HepG2 (cell line): ENCODE measurements at regions not wholly inside any gene's neighbourhood (a gene's known extent, or its start where the extent isn't known, plus 50 kb on each side); places are given as distances from the start of the nearest gene placed in this dataset.

Experiments used
- ATAC-seq: fragments of 200-7000 bp; cut with Tn5 transposase; 3 replicates; pipeline ENCODE4 v1.9.1; 2020; ENCODE audit warnings: mild to moderate bottlenecking, moderate library complexity
- BruUV-seq: library from RNA; stranded (reverse); fragments of 400-500 nt; replicated peaks from 2 replicates; lab custom pipeline; 2021; lab: Mats Ljungman, UMichigan
- CTCF ChIA-PET: fragments of 300-600 bp; formaldehyde crosslinking; extraction: SDS; loops from one replicate; lab custom pipeline; 2021; ENCODE audit warnings: low total read pairs, inconsistent platforms, low intra/inter-chr PET ratio; lab: Yijun Ruan, JAX
- POLR2A ChIA-PET: fragments of 350-600 bp; sonication (Branson Sonifier 250); formaldehyde crosslinking; loops from one replicate; lab custom pipeline; 2020; ENCODE audit warnings: antibody characterized with exemption, inconsistent platforms; lab: Yijun Ruan, JAX
- DNase-seq: peaks from one replicate; pipeline ENCODE4 v3.0.0-alpha.2; 2015; ENCODE audit warnings: low spot score
- FAIRE-seq: peaks from 3 replicates; lab custom pipeline; 2011; peaks lifted over from hg19 to GRCh38; lab: Jason Lieb, UNC
- H2AFZ ChIP-seq: one replicate; pipeline ENCODE4 v1.6.1; 2011; ENCODE audit warnings: low read length, inconsistent platforms
- H3K27ac ChIP-seq: fragments of 300-600 bp; 3 replicates; pipeline ENCODE4 v1.8.0; 2011; ENCODE audit warnings: mixed run types, mild to moderate bottlenecking, mixed read lengths, low read length, inconsistent platforms; ENCODE audit not compliant: insufficient read depth; ENCODE audit errors: extremely low read length
- H3K27me3 ChIP-seq, 2 experiments: fragments of 200-600 bp in 1 of 2; 2 replicates in 1 of 2; 3 replicates in 1 of 2; pipeline versions ENCODE4 v1.6.0 to v1.8.0; 2011; ENCODE audit warnings: low read length in 2 of 2, mild to moderate bottlenecking in 2 of 2, moderate library complexity in 2 of 2, inconsistent platforms in 1 of 2; ENCODE audit not compliant: insufficient read depth in 2 of 2, control insufficient read depth in 1 of 2
- H3K36me3 ChIP-seq, 2 experiments: fragments of 200-600 bp in 1 of 2; replicated peaks in 1 of 2; 2 replicates in 1 of 2; 3 replicates in 1 of 2; pipeline versions ENCODE4 v1.5.1 to v1.8.0; 2011; ENCODE audit warnings: low read length in 2 of 2, inconsistent platforms in 1 of 2; ENCODE audit not compliant: insufficient read depth in 2 of 2, control insufficient read depth in 1 of 2
- H3K4me1 ChIP-seq: 2 replicates; pipeline ENCODE4 v1.5.1; 2012; ENCODE audit warnings: low read length, inconsistent platforms; ENCODE audit not compliant: insufficient read depth
- H3K4me2 ChIP-seq: 2 replicates; pipeline ENCODE4 v1.6.0; 2011; ENCODE audit warnings: low read depth, low read length, inconsistent platforms
- H3K4me3 ChIP-seq, 3 experiments: fragments of 200-600 bp in 1 of 3; sonication (generic), shearing (Covaris generic) in 1 of 3; replicated peaks in 1 of 3; 2 replicates each; pipeline ENCODE4 v1.5.1; 2011 to 2016; ENCODE audit warnings: low read length in 3 of 3, inconsistent platforms in 2 of 3, low read depth in 2 of 3, mild to moderate bottlenecking in 2 of 3, control low read depth in 1 of 3, mixed read lengths in 1 of 3; ENCODE audit not compliant: insufficient read depth in 1 of 3
- H3K79me2 ChIP-seq: one replicate; pipeline ENCODE4 v1.6.1; 2011; ENCODE audit warnings: low read length, inconsistent platforms; ENCODE audit not compliant: insufficient read depth
- H3K9ac ChIP-seq: 2 replicates; pipeline ENCODE4 v1.6.0; 2011; ENCODE audit warnings: mild to moderate bottlenecking, low read depth, low read length, inconsistent platforms; ENCODE audit not compliant: insufficient read depth
- H3K9me3 ChIP-seq: 2 replicates; pipeline ENCODE4 v1.5.1; 2012; ENCODE audit warnings: mild to moderate bottlenecking, low read length
- H4K20me1 ChIP-seq: 2 replicates; pipeline ENCODE4 v1.6.0; 2011; ENCODE audit warnings: inconsistent platforms, mild to moderate bottlenecking, low read length, moderate library complexity; ENCODE audit not compliant: insufficient read depth
- CREB3 ChIP-seq: sonication (generic); formaldehyde crosslinking; IDR thresholded peaks from 2 replicates; pipeline ENCODE4 v1.5.0; 2020; ENCODE audit warnings: missing genetic modification reagents
- ELF3 ChIP-seq: IDR thresholded peaks from 2 replicates; pipeline ENCODE4 v1.6.1; 2016; ENCODE audit warnings: missing genetic modification reagents, missing compliant biosample characterization
- HNRNPLL ChIP-seq: fragments of 200-400 bp; formaldehyde crosslinking; IDR thresholded peaks from 2 replicates; pipeline ENCODE4 v1.6.1; 2017; ENCODE audit warnings: mild to moderate bottlenecking, low read depth, low read length; ENCODE audit not compliant: poor library complexity, severe bottlenecking
- MEF2D ChIP-seq: sonication (generic); formaldehyde crosslinking; IDR thresholded peaks from 2 replicates; pipeline ENCODE4 v1.5.1; 2020; ENCODE audit warnings: mild to moderate bottlenecking, missing genetic modification reagents
- SMAD9 ChIP-seq: sonication (generic); formaldehyde crosslinking; IDR thresholded peaks from 2 replicates; pipeline ENCODE4 v1.5.1; 2020; ENCODE audit warnings: mild to moderate bottlenecking, missing genetic modification reagents
- SPEN ChIP-seq: sonication (generic); formaldehyde crosslinking; IDR thresholded peaks from 2 replicates; pipeline ENCODE4 v1.5.1; 2020; ENCODE audit warnings: low read depth, mild to moderate bottlenecking, missing genetic modification reagents
- TFAP4 ChIP-seq: sonication (generic); IDR thresholded peaks from 2 replicates; pipeline ENCODE4 v1.6.1; 2016; ENCODE audit warnings: low read depth, borderline replicate concordance
- TMF1 ChIP-seq: sonication (generic); formaldehyde crosslinking; IDR thresholded peaks from 2 replicates; pipeline ENCODE4 v1.8.1; 2022; ENCODE audit warnings: low read depth, missing genetic modification reagents
- TSC22D2 ChIP-seq: sonication (generic); formaldehyde crosslinking; IDR thresholded peaks from 2 replicates; pipeline ENCODE4 v1.5.1; 2020; ENCODE audit warnings: missing genetic modification reagents, mild to moderate bottlenecking, borderline replicate concordance
- ZBTB26 ChIP-seq: IDR thresholded peaks from 2 replicates; pipeline ENCODE4 v1.6.1; 2016; ENCODE audit warnings: missing compliant biosample characterization, missing genetic modification reagents, borderline replicate concordance
- ZNF205 ChIP-seq: IDR thresholded peaks from 2 replicates; pipeline ENCODE4 v1.6.1; 2018; ENCODE audit warnings: missing biosample characterization, missing genetic modification reagents
- ZNF230 ChIP-seq: sonication (generic); formaldehyde crosslinking; IDR thresholded peaks from 2 replicates; pipeline ENCODE4 v1.4.0; 2020; ENCODE audit warnings: mild to moderate bottlenecking, missing genetic modification reagents
- ZNF431 ChIP-seq: sonication (generic); formaldehyde crosslinking; IDR thresholded peaks from 2 replicates; pipeline ENCODE4 v1.9.0; 2022; ENCODE audit warnings: missing genetic modification reagents, low read depth, mild to moderate bottlenecking, borderline replicate concordance
- ZNF790 ChIP-seq: sonication (generic); formaldehyde crosslinking; IDR thresholded peaks from 2 replicates; pipeline ENCODE4 v1.8.0; 2022; ENCODE audit warnings: missing genetic modification reagents, mild to moderate bottlenecking, borderline replicate concordance
- WGBS: methylation state at CpG from one replicate; pipeline ENCODE4 v1.1.6; 2017; ENCODE audit warnings: low lambda C conversion rate; 5-methylcytosine and 5-hydroxymethylcytosine counted together
- in situ Hi-C: cut with HindIII; loops from 2 replicates; pipeline ENCODE4 v1.10.0; 2017; ENCODE audit warnings: low pct_unique_long_range_greater_than_20kb; ENCODE audit not compliant: extremely low pct_ligation_motif_present
- intact Hi-C: fragments of 100-400 bp; cut with micrococcal nuclease; formaldehyde crosslinking; loops from one replicate; pipeline ENCODE4 v1.10.0; 2022; ENCODE audit not compliant: unreplicated experiment
- TF ChIP-seq, protein P1 (sequence below): sonication (generic); formaldehyde crosslinking; IDR thresholded peaks from 2 replicates; pipeline ENCODE4 v1.5.0; 2020; ENCODE audit warnings: mild to moderate bottlenecking, missing genetic modification reagents
- TF ChIP-seq, protein P2 (sequence below): fragments of 450-650 bp; IDR thresholded peaks from 2 replicates; pipeline ENCODE4 v1.6.1; 2017; ENCODE audit warnings: mild to moderate bottlenecking
- TF ChIP-seq, protein P3 (sequence below): sonication (generic); formaldehyde crosslinking; IDR thresholded peaks from 2 replicates; pipeline ENCODE4 v1.5.0; 2020; ENCODE audit warnings: missing genetic modification reagents, mild to moderate bottlenecking, borderline replicate concordance

DNA sequence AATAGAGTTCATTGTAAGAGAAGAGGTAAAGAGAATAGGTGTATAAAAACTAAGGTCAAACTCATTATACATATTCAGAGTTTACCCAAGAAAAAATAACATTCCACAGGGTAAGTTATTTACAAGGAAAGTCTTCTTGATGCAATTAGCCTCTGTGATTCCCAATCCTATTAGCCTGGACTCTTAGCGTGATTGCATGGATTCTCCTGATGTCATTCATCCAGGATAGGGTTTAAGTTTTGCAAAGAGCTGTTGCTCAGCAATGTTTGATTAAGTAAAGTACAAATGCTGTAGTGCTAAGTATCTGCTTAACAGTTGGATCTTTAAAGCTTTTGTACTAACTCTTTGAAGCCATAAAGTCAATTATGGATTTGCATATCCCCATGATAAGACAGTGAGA is 767.8 kb upstream of the LUZP2 start:
- intact Hi-C loops (no loop called here), in situ Hi-C loops (no loop called here)
- Histone ChIP-seq H3K27me3 (no peaks in the 10 kb centered on the region; a peak in 1 of 5 replicates), H3K27ac (no peak overlapping the region), H3K4me1 (0 out of 2 replicates have a peak, but pooled peaks cover 8% of the 10 kb centered on the region), H3K4me2 (no peak overlapping the region), H3K9me3 (no peaks in the 10 kb centered on the region), H3K36me3 (no peaks in the 10 kb centered on the region), H3K4me3 (no peak overlapping the region), H2AFZ (no peak overlapping the region), H3K9ac (no peak overlapping the region), H3K79me2 (no peaks in the 10 kb centered on the region), H4K20me1 (no peaks in the 10 kb centered on the region)
- CTCF ChIA-PET = no interaction called here
- FAIRE-seq (no peak), ATAC-seq (no peak), DNase-seq (no peak)
- no TSS peak for BruUV-seq
- POLR2A ChIA-PET = no interaction called here
- 31% methylated on average over 1 of the region's 1 CpG for WGBS
- TF ChIP-seq SMAD9 (CRISPR knock-in tag) (no peak), ZNF205 (CRISPR knock-in tag) (no peak), CREB3 (CRISPR knock-in tag) (no peak), TFAP4 (no peak), TMF1 (CRISPR knock-in tag) (no peak), ZNF431 (no peak), TSC22D2 (CRISPR knock-in tag) (no peak), ZNF790 (CRISPR knock-in tag) (no peak), MEF2D (no peak), SPEN (no peak), ZNF230 (CRISPR knock-in tag) (no peak), ELF3 (CRISPR knock-in tag) (no peak), ZBTB26 (CRISPR knock-in tag) (no peak), HNRNPLL (no peak)
- TF ChIP-seq, protein P1, sequence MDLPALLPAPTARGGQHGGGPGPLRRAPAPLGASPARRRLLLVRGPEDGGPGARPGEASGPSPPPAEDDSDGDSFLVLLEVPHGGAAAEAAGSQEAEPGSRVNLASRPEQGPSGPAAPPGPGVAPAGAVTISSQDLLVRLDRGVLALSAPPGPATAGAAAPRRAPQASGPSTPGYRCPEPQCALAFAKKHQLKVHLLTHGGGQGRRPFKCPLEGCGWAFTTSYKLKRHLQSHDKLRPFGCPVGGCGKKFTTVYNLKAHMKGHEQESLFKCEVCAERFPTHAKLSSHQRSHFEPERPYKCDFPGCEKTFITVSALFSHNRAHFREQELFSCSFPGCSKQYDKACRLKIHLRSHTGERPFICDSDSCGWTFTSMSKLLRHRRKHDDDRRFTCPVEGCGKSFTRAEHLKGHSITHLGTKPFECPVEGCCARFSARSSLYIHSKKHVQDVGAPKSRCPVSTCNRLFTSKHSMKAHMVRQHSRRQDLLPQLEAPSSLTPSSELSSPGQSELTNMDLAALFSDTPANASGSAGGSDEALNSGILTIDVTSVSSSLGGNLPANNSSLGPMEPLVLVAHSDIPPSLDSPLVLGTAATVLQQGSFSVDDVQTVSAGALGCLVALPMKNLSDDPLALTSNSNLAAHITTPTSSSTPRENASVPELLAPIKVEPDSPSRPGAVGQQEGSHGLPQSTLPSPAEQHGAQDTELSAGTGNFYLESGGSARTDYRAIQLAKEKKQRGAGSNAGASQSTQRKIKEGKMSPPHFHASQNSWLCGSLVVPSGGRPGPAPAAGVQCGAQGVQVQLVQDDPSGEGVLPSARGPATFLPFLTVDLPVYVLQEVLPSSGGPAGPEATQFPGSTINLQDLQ (CRISPR knock-in tag) = no peak
- TF ChIP-seq, protein P2, sequence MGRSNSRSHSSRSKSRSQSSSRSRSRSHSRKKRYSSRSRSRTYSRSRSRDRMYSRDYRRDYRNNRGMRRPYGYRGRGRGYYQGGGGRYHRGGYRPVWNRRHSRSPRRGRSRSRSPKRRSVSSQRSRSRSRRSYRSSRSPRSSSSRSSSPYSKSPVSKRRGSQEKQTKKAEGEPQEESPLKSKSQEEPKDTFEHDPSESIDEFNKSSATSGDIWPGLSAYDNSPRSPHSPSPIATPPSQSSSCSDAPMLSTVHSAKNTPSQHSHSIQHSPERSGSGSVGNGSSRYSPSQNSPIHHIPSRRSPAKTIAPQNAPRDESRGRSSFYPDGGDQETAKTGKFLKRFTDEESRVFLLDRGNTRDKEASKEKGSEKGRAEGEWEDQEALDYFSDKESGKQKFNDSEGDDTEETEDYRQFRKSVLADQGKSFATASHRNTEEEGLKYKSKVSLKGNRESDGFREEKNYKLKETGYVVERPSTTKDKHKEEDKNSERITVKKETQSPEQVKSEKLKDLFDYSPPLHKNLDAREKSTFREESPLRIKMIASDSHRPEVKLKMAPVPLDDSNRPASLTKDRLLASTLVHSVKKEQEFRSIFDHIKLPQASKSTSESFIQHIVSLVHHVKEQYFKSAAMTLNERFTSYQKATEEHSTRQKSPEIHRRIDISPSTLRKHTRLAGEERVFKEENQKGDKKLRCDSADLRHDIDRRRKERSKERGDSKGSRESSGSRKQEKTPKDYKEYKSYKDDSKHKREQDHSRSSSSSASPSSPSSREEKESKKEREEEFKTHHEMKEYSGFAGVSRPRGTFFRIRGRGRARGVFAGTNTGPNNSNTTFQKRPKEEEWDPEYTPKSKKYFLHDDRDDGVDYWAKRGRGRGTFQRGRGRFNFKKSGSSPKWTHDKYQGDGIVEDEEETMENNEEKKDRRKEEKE = no peak
- TF ChIP-seq, protein P3, sequence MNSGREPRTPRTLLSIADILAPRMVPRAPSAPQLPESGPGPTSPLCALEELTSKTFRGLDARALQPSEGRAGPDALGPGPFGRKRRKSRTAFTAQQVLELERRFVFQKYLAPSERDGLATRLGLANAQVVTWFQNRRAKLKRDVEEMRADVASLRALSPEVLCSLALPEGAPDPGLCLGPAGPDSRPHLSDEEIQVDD (CRISPR knock-in tag) = no peak
